SK-N-SH (cell line): ENCODE measurements at regions not wholly inside any gene's neighbourhood (a gene's known extent, or its start where the extent isn't known, plus 50 kb on each side); places are given as distances from the start of the nearest gene placed in this dataset.

ENCODE experiments used
- CTCF ChIA-PET: fragments of 300-600, 350-600 bp; formaldehyde crosslinking; extraction: SDS; loops from one replicate; lab custom pipeline; 2021; lab: Yijun Ruan, JAX
- POLR2A ChIA-PET: fragments of 350-600 bp; sonication (Branson Sonifier 250); formaldehyde crosslinking; extraction: SDS; loops from one replicate; lab custom pipeline; 2020; ENCODE audit warnings: antibody characterized with exemption, inconsistent platforms; lab: Yijun Ruan, JAX
- DNase-seq: peaks from one replicate; pipeline ENCODE4 v3.0.0; 2012
- H2AFZ ChIP-seq: fragments of 200-600 bp; sonication (generic); 2 replicates; pipeline ENCODE4 v1.8.1; 2016; ENCODE audit warnings: antibody characterized with exemption, mild to moderate bottlenecking, low read depth
- H3F3A ChIP-seq: fragments of 200-600 bp; sonication (generic); replicated peaks from 2 replicates; pipeline ENCODE3; 2016; ENCODE audit warnings: antibody characterized with exemption, mild to moderate bottlenecking; ENCODE audit not compliant: insufficient read depth
- H3K27ac ChIP-seq, 2 experiments: fragments of 200-500 bp in 1 of 2; fragments of 200-600 bp in 1 of 2; sonication (Bioruptor generic) in 1 of 2; sonication (generic), shearing (Covaris generic) in 1 of 2; 2 replicates each; pipeline versions ENCODE4 v1.5.1 to v1.6.1; 2014 to 2016; ENCODE audit warnings: low read depth in 2 of 2, inconsistent platforms in 1 of 2, low read length in 1 of 2, mild to moderate bottlenecking in 1 of 2, mixed read lengths in 1 of 2
- H3K27me3 ChIP-seq: fragments of 200-600 bp; sonication (generic), shearing (Covaris generic); 2 replicates; pipeline ENCODE4 v1.6.1; 2016; ENCODE audit warnings: mixed run types; ENCODE audit not compliant: insufficient read depth
- H3K36me3 ChIP-seq, 2 experiments: fragments of 200-500 bp in 1 of 2; fragments of 200-600 bp in 1 of 2; sonication (Bioruptor generic) in 1 of 2; sonication (generic) in 1 of 2; replicated peaks in 1 of 2; 2 replicates each; pipeline versions ENCODE3 to v1.5.1; 2014 to 2016; ENCODE audit warnings: low read length in 1 of 2, mild to moderate bottlenecking in 1 of 2; ENCODE audit not compliant: insufficient read depth in 2 of 2, control insufficient read depth in 1 of 2
- H3K4me1 ChIP-seq, 2 experiments: fragments of 200-500 bp in 1 of 2; fragments of 200-600 bp in 1 of 2; sonication (Bioruptor generic) in 1 of 2; sonication (generic), shearing (Covaris generic) in 1 of 2; 2 replicates each; pipeline versions ENCODE4 v1.5.1 to v1.6.1; 2014 to 2016; ENCODE audit warnings: low read depth in 1 of 2, low read length in 1 of 2, mixed run types in 1 of 2; ENCODE audit not compliant: insufficient read depth in 2 of 2, control insufficient read depth in 1 of 2
- H3K4me2 ChIP-seq: fragments of 200-600 bp; sonication (generic), shearing (Covaris generic); 2 replicates; pipeline ENCODE4 v1.6.1; 2017; ENCODE audit warnings: mixed run types
- H3K4me3 ChIP-seq, 2 experiments: fragments of 200-500 bp in 1 of 2; fragments of 200-600 bp in 1 of 2; sonication (Bioruptor generic) in 1 of 2; sonication (generic), shearing (Covaris generic) in 1 of 2; 2 replicates each; pipeline versions ENCODE4 v1.5.1 to v1.8.1; 2014 to 2016; ENCODE audit warnings: low read depth in 2 of 2, inconsistent platforms in 1 of 2, low read length in 1 of 2, mild to moderate bottlenecking in 1 of 2, mixed read lengths in 1 of 2, moderate library complexity in 1 of 2
- H3K79me2 ChIP-seq: fragments of 200-600 bp; sonication (generic); 2 replicates; pipeline ENCODE4 v1.8.1; 2017; ENCODE audit warnings: mild to moderate bottlenecking; ENCODE audit not compliant: insufficient read depth
- H3K9ac ChIP-seq: fragments of 200-600 bp; sonication (generic); 2 replicates; pipeline ENCODE4 v1.6.1; 2017; ENCODE audit warnings: mixed run types
- H3K9me2 ChIP-seq: fragments of 200-600 bp; sonication (generic); 2 replicates; pipeline ENCODE4 v1.6.1; 2017; ENCODE audit warnings: mixed run types
- H3K9me3 ChIP-seq: fragments of 200-600 bp; sonication (generic); 2 replicates; pipeline ENCODE4 v1.6.1; 2017; ENCODE audit warnings: mixed run types, mild to moderate bottlenecking, moderate library complexity
- H4K20me1 ChIP-seq: fragments of 200-600 bp; sonication (generic); 2 replicates; pipeline ENCODE4 v1.6.1; 2017; ENCODE audit warnings: mild to moderate bottlenecking, mixed run types; ENCODE audit not compliant: insufficient read depth
- ELF1 ChIP-seq: IDR thresholded peaks from 2 replicates; pipeline ENCODE4 v1.4.0; 2012
- FOSL2 ChIP-seq: IDR thresholded peaks from 2 replicates; pipeline ENCODE4 v1.4.0; 2012; ENCODE audit warnings: low read depth, mild to moderate bottlenecking, moderate library complexity, borderline replicate concordance
- GABPA ChIP-seq: IDR thresholded peaks from 2 replicates; pipeline ENCODE4 v1.4.0; 2012; ENCODE audit warnings: low read depth, mild to moderate bottlenecking
- GATA2 ChIP-seq: sonication (generic); formaldehyde crosslinking; IDR thresholded peaks from 2 replicates; pipeline ENCODE4 v1.5.0; 2020; ENCODE audit warnings: mild to moderate bottlenecking, missing genetic modification reagents
- JUND ChIP-seq: IDR thresholded peaks from 2 replicates; pipeline ENCODE4 v1.4.0; 2012
- NFIC ChIP-seq: IDR thresholded peaks from 2 replicates; pipeline ENCODE4 v1.4.0; 2012; ENCODE audit warnings: borderline replicate concordance
- RAD21 ChIP-seq: IDR thresholded peaks from 2 replicates; pipeline ENCODE4 v1.6.1; 2012; ENCODE audit warnings: mild to moderate bottlenecking, low read length
- RCOR1 ChIP-seq: fragments of 150-350 bp; IDR thresholded peaks from 2 replicates; pipeline ENCODE4 v1.6.1; 2017; ENCODE audit warnings: antibody characterized with exemption, low read length
- RFX5 ChIP-seq: IDR thresholded peaks from 2 replicates; pipeline ENCODE4 v1.6.1; 2012; ENCODE audit warnings: mild to moderate bottlenecking, improper control_type of control experiment, low read length
- SIN3A ChIP-seq: IDR thresholded peaks from 2 replicates; pipeline ENCODE4 v1.6.1; 2012; ENCODE audit warnings: low read depth, mild to moderate bottlenecking, low read length, moderate library complexity, borderline replicate concordance
- SMC3 ChIP-seq: IDR thresholded peaks from 2 replicates; pipeline ENCODE4 v1.6.1; 2012; ENCODE audit warnings: low read depth, low read length, improper control_type of control experiment
- TAF1 ChIP-seq: IDR thresholded peaks from 2 replicates; pipeline ENCODE4 v1.6.1; 2012; ENCODE audit warnings: low read depth, mild to moderate bottlenecking, low read length, moderate library complexity, borderline replicate concordance
- TCF12 ChIP-seq: IDR thresholded peaks from 2 replicates; pipeline ENCODE4 v1.4.0; 2012
- WGBS: methylation state at CpG from one replicate; pipeline ENCODE4 v1.1.6; 2017; ENCODE audit warnings: low lambda C conversion rate; 5-methylcytosine and 5-hydroxymethylcytosine counted together
- TF ChIP-seq, protein P1 (sequence below): fragments of 150-350 bp; IDR thresholded peaks from 2 replicates; pipeline ENCODE4 v1.6.1; 2016; ENCODE audit warnings: mild to moderate bottlenecking, low read depth, low read length
- TF ChIP-seq, protein P2 (sequence below): IDR thresholded peaks from 2 replicates; pipeline ENCODE4 v1.4.0; 2012; ENCODE audit warnings: low read depth

DNA sequence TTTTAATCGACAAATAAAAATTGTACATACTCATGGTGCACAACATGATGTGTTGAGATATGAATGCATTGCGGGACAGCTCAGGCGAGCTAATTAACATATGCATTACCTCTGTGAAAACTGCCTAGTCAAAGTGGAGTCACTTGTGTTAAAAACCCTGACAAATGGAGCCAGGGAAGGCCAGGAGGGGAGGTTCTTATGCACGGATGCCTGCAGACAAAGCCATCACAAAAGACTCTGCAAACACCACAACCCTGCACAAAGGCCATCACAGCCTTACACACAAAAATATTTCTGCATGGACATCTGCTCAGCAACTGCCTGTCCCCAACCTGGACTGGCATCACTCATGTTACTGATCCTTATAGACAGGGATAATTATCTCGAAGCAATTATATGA is 204.4 kb upstream of the AJAP1 start:
- Histone ChIP-seq H3K9me3 (no peaks in the 10 kb centered on the region), H3F3A (no peaks in the 10 kb centered on the region), H3K9me2 (no peaks in the 10 kb centered on the region), H3K79me2 (no peaks in the 10 kb centered on the region), H3K27me3 (no peaks in the 10 kb centered on the region), H3K36me3 (no peaks in the 10 kb centered on the region), H4K20me1 (no peaks in the 10 kb centered on the region), H3K9ac (no peak overlapping the region), H3K4me1 (no peaks in the 10 kb centered on the region), H3K4me2 (no peak overlapping the region), H2AFZ (no peak overlapping the region), H3K27ac (no peak overlapping the region), H3K4me3 (no peak overlapping the region)
- ChIA-PET CTCF (no interaction called here), POLR2A (no interaction called here)
- 39% methylated on average over 5 of the region's 5 CpGs for WGBS
- no peak for DNase-seq
- TF ChIP-seq TAF1: no peak
- no peak for TF ChIP-seq RCOR1
- TF ChIP-seq SMC3: no peak
- TF ChIP-seq JUND: no peak
- TF ChIP-seq, protein P1, sequence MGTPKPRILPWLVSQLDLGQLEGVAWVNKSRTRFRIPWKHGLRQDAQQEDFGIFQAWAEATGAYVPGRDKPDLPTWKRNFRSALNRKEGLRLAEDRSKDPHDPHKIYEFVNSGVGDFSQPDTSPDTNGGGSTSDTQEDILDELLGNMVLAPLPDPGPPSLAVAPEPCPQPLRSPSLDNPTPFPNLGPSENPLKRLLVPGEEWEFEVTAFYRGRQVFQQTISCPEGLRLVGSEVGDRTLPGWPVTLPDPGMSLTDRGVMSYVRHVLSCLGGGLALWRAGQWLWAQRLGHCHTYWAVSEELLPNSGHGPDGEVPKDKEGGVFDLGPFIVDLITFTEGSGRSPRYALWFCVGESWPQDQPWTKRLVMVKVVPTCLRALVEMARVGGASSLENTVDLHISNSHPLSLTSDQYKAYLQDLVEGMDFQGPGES: no peak
- TF ChIP-seq ELF1: no peak
- TF ChIP-seq GATA2 (CRISPR knock-in tag): no peak
- no peak for TF ChIP-seq GABPA
- no peak for TF ChIP-seq RAD21
- TF ChIP-seq, protein P2, sequence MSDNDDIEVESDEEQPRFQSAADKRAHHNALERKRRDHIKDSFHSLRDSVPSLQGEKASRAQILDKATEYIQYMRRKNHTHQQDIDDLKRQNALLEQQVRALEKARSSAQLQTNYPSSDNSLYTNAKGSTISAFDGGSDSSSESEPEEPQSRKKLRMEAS: no peak
- TF ChIP-seq RFX5: no peak
- no peak for TF ChIP-seq FOSL2
- TF ChIP-seq TCF12: no peak
- TF ChIP-seq SIN3A: no peak

DNA sequence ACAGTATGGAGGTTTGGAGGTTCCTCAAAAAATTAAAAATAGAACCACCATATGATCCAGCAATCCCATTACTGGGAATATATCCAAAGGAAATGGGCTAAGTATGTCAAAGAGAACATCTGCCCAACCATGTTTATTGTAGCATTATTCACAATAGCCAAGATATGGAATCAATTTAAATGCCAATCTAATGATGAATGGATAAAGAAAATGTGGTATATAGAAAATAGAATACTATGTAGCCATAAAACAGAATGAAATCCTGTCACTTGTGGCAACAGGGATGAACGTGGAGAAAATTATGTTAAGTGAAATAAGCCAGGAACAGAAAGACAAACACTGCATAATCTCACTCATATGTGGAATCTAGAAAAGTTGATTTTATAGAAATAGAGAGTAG is 201.7 kb upstream of the AJAP1 start:
- TF ChIP-seq SMC3 (no peak), NFIC (no peak)
- Histone ChIP-seq H3K4me2 (no peak overlapping the region), H3K9me2 (no peaks in the 10 kb centered on the region), H4K20me1 (no peaks in the 10 kb centered on the region), H3K27ac (no peak overlapping the region), H2AFZ (no peak overlapping the region), H3K9ac (no peak overlapping the region), H3K9me3 (no peaks in the 10 kb centered on the region), H3K4me1 (no peaks in the 10 kb centered on the region), H3K27me3 (no peaks in the 10 kb centered on the region), H3K4me3 (no peak overlapping the region), H3F3A (no peaks in the 10 kb centered on the region), H3K36me3 (no peaks in the 10 kb centered on the region), H3K79me2 (no peaks in the 10 kb centered on the region)
- no peak for DNase-seq
- ChIA-PET POLR2A (no interaction called here), CTCF (no interaction called here)
- 6% methylated on average over 1 of the region's 1 CpG for WGBS
